WTC11 (cell line): ENCODE measurements at regions not wholly inside any gene's neighbourhood (a gene's known extent, or its start where the extent isn't known, plus 50 kb on each side); places are given as distances from the start of the nearest gene placed in this dataset.
"Not testable (repeated sequence)": the region's sequence is repeated elsewhere in the genome, so short reads cannot be mapped to it uniquely, and the experiment has no call there.

Source experiments
- ATAC-seq: fragments of 200-7000 bp; cut with Tn5 transposase; 2 replicates; pipeline ENCODE4 v1.10.0; 2021; ENCODE audit warnings: mild to moderate bottlenecking, moderate library complexity
- CTCF ChIA-PET: fragments of 300-600 bp; sonication (Branson Sonifier 250); formaldehyde crosslinking; loops from one replicate; lab custom pipeline; 2021; ENCODE audit warnings: antibody characterized with exemption; lab: Charles Lee
- POLR2A ChIA-PET: fragments of 350-600 bp; sonication (Branson Sonifier 250); formaldehyde crosslinking; loops from one replicate; lab custom pipeline; 2021; ENCODE audit warnings: antibody characterized with exemption; lab: Charles Lee
- DNase-seq: peaks from one replicate; pipeline ENCODE4 v3.0.0; 2021; ENCODE audit warnings: low spot score
- H3K27ac Mint-ChIP-seq: 2 replicates; pipeline ENCODE4 v1.8.0; 2021; ENCODE audit warnings: mixed read lengths
- H3K27me3 Mint-ChIP-seq: 2 replicates; pipeline ENCODE4 v1.8.0; 2021; ENCODE audit warnings: low read depth, mild to moderate bottlenecking, moderate library complexity, mixed read lengths
- H3K36me3 Mint-ChIP-seq: 2 replicates; pipeline ENCODE4 v1.8.0; 2021; ENCODE audit warnings: mixed read lengths
- H3K4me1 Mint-ChIP-seq: 2 replicates; pipeline ENCODE4 v1.8.0; 2022; ENCODE audit warnings: mixed read lengths
- H3K4me3 Mint-ChIP-seq: 2 replicates; pipeline ENCODE4 v1.8.0; 2021; ENCODE audit warnings: mild to moderate bottlenecking, moderate library complexity, mixed read lengths
- H3K9me3 Mint-ChIP-seq: 2 replicates; pipeline ENCODE4 v1.8.0; 2021; ENCODE audit warnings: mixed read lengths
- NFYB ChIP-seq: sonication (generic); formaldehyde crosslinking; conservative IDR thresholded peaks from 2 replicates; pipeline ENCODE4 v1.8.0; 2022; ENCODE audit warnings: low read depth, missing genetic modification reagents
- ZNF396 ChIP-seq: fragments of 250-450 bp; sonication (Bioruptor Pico); IDR thresholded peaks from 2 replicates; pipeline ENCODE4 v1.8.0; 2021; ENCODE audit warnings: mild to moderate bottlenecking, moderate library complexity, borderline replicate concordance

- POLR2A ChIA-PET, H3K27ac Mint-ChIP-seq, ATAC-seq, CTCF ChIA-PET, H3K9me3 Mint-ChIP-seq, H3K4me1 Mint-ChIP-seq, DNase-seq, H3K27me3 Mint-ChIP-seq, H3K4me3 Mint-ChIP-seq: not testable (repeated sequence)
- peaks cover 12% of the 10 kb centered on the region for H3K36me3 Mint-ChIP-seq
Measured at GRCh38 chr16:70014915-70015314, 63.8 kb downstream of the CLEC18A start.

DNA sequence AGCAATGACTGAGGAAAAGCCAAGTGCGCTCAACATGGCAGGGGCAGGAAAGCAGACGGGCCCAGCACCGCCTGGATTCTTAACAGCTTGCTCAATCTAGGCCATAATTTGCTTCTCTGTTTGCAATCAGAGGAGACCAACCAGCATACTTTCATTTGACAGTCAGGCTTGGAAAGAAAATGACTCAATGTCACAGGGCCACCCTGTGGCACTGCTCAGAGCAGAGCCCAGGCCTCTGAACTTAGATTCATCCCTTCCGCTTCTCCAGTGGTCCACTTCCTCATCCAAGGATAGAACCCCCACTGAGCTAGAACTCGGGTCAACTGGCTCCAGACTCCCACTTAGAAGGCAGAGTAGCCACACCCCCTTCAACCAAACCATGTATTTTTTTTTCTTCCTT is 65.6 kb downstream of the CLEC18A start:
- H3K4me1 Mint-ChIP-seq, ATAC-seq, H3K9me3 Mint-ChIP-seq, H3K27me3 Mint-ChIP-seq, H3K4me3 Mint-ChIP-seq, H3K27ac Mint-ChIP-seq, POLR2A ChIA-PET, CTCF ChIA-PET, DNase-seq: not testable (repeated sequence)
- H3K36me3 Mint-ChIP-seq: peaks cover 22% of the 10 kb centered on the region

- ChIA-PET CTCF (interaction anchor here (0.6 kb wide), 1 partner anchor 224 kb away, joined by 4 read pairs; no protein-coding TSS in a partner anchor), POLR2A (no interaction called here)
- no peaks in the 10 kb centered on the region for H3K9me3 Mint-ChIP-seq
- DNase-seq: peak; percentile 25
- H3K27me3 Mint-ChIP-seq: no peaks in the 10 kb centered on the region
- H3K4me3 Mint-ChIP-seq: no peak overlapping the region
- no peaks in the 10 kb centered on the region for H3K4me1 Mint-ChIP-seq
- H3K27ac Mint-ChIP-seq: no peak overlapping the region; the same call in 1 of the 2 replicates
- H3K36me3 Mint-ChIP-seq: peaks cover 24% of the 10 kb centered on the region
- TF ChIP-seq NFYB (CRISPR knock-in tag): peak; percentile 55
- no peak for TF ChIP-seq ZNF396 (CRISPR knock-in tag)
- TF ChIP-seq, all 79 proteins: peak for 1
- ATAC-seq: peak; percentile 99
Measured at GRCh38 chr16:70018254-70018653, 67.1 kb downstream of the CLEC18A start.

- Mint-ChIP-seq H3K27ac (peak overlapping the region; percentile 32; the same call in 1 of the 2 replicates), H3K36me3 (peaks cover 24% of the 10 kb centered on the region)
- POLR2A ChIA-PET, H3K27me3 Mint-ChIP-seq, H3K4me3 Mint-ChIP-seq, CTCF ChIA-PET, H3K9me3 Mint-ChIP-seq, DNase-seq, H3K4me1 Mint-ChIP-seq, ATAC-seq: not testable (repeated sequence)
Measured at GRCh38 chr16:70023207-70023606, 72.1 kb downstream of the CLEC18A start.

DNA sequence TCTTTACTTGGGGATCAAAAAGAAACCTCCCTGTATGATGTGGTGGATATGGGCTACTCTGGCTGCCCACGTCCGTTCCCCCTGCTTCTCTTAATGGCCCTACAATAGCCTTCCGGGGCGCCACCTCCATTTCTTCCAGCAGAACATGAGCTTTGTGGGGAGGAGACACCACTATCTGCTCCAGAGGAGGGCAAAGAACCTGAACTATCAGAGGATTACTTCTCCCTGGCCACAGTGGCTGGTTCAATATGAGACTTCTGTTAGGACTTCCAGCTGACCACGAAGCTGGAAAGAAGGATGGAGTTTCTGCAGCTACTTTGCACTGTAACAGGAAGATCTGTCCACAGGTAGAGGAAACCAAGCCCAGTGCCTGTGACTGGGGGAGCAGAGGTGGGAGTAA is 72.8 kb downstream of the CLEC18A start:
- POLR2A ChIA-PET, CTCF ChIA-PET, DNase-seq, H3K4me1 Mint-ChIP-seq, H3K4me3 Mint-ChIP-seq, H3K27ac Mint-ChIP-seq, ATAC-seq, H3K9me3 Mint-ChIP-seq, H3K27me3 Mint-ChIP-seq: not testable (repeated sequence)
- peaks cover 26% of the 10 kb centered on the region for H3K36me3 Mint-ChIP-seq

- H3K27me3 Mint-ChIP-seq, CTCF ChIA-PET, H3K4me3 Mint-ChIP-seq, ATAC-seq, DNase-seq, H3K4me1 Mint-ChIP-seq, H3K9me3 Mint-ChIP-seq: not testable (repeated sequence)
- POLR2A ChIA-PET: interaction anchor here (0.7 kb wide), 1 partner anchor 609 kb away, joined by 5 read pairs; no protein-coding TSS in a partner anchor
- H3K36me3 Mint-ChIP-seq: peaks cover 28% of the 10 kb centered on the region
- H3K27ac Mint-ChIP-seq: peak overlapping the region; percentile 60; the same call in 1 of the 2 replicates
Measured at GRCh38 chr16:70026165-70026854, 75.2 kb downstream of the CLEC18A start.

DNA sequence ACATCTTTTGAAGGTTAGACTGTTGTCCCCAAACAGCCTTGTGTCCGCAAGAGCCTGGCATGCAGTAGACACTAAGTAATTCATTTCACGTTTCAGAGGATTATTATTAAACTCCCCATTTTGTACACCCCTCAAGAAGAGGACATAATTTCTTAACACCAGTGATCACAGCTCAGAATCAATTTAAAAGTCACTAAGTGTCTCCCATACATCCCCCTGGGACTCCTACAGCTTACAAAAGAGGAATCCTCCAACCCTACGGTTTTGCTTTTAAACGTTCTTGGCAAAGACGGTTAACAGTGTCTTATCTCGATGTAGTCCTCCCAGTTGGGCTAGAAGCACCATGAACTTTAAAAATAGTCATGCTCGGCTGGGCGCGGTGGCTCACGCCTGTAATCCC is 81.2 kb upstream of the PDPR start:
- H3K4me3 Mint-ChIP-seq, H3K9me3 Mint-ChIP-seq, H3K4me1 Mint-ChIP-seq, H3K27ac Mint-ChIP-seq, CTCF ChIA-PET, DNase-seq, ATAC-seq, POLR2A ChIA-PET, H3K27me3 Mint-ChIP-seq: not testable (repeated sequence)
- H3K36me3 Mint-ChIP-seq: peaks cover 26% of the 10 kb centered on the region

DNA sequence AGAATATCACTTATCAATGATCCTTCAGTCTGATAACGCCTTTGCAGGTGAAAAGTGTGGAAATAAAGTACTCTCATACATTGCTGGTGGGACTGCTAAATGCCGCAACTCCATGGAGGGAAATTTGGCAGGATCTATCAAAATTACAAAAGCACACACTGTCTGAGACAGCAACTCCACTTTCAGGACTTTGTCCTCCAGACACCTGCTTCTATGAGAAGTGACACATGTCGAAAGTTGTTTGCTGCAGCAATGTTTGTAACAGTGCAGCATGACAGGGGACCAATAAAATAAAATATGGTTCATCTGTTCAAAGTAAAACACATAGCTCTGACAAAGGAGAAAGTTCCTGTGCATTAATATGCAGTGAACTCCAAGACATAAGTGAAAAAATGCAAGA is 76.2 kb upstream of the PDPR start:
- H3K9me3 Mint-ChIP-seq, H3K27me3 Mint-ChIP-seq, H3K27ac Mint-ChIP-seq, POLR2A ChIA-PET, ATAC-seq, CTCF ChIA-PET, H3K4me3 Mint-ChIP-seq, H3K4me1 Mint-ChIP-seq, DNase-seq: not testable (repeated sequence)
- peaks cover 14% of the 10 kb centered on the region for H3K36me3 Mint-ChIP-seq

GRCh38 chr16:70040554-70040953 is 73.6 kb upstream of the PDPR start:
- H3K27ac Mint-ChIP-seq, CTCF ChIA-PET, H3K4me1 Mint-ChIP-seq, DNase-seq, H3K9me3 Mint-ChIP-seq, ATAC-seq, H3K36me3 Mint-ChIP-seq, H3K27me3 Mint-ChIP-seq, H3K4me3 Mint-ChIP-seq, POLR2A ChIA-PET: not testable (repeated sequence)

DNA sequence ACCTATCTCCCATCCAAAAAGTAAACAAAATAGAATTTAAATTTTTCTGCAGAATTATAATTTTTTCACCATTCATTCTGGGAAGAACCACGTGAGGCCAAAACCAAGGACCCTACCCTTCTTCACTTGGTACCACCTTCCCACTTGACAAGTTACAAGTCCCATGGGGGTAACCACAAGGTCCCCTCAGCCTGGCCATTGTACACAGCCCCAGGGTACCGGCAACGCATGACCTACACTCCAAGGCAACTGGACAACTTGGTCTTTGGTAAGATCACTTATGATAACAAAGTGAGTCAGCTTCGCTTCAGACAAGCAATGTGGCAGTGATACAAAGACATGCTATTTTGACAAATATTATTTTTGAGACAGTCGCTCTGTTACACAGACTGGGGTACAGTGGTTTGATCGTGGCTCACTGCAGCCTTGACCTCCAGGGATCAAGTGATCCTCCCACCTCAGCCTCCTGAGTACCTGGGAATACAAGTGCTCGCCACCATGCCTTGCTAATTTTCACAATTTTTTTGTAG is 70.5 kb upstream of the PDPR start:
- H3K27me3 Mint-ChIP-seq, CTCF ChIA-PET, H3K4me1 Mint-ChIP-seq, H3K9me3 Mint-ChIP-seq, POLR2A ChIA-PET, DNase-seq, H3K4me3 Mint-ChIP-seq, H3K27ac Mint-ChIP-seq, ATAC-seq: not testable (repeated sequence)
- H3K36me3 Mint-ChIP-seq: peaks cover 12% of the 10 kb centered on the region

GRCh38 chr16:70046560-70046959 is 67.6 kb upstream of the PDPR start:
- peaks cover 15% of the 10 kb centered on the region; the same call in 1 of the 2 replicates for H3K36me3 Mint-ChIP-seq
- DNase-seq, H3K27me3 Mint-ChIP-seq, CTCF ChIA-PET, H3K4me3 Mint-ChIP-seq, H3K4me1 Mint-ChIP-seq, H3K9me3 Mint-ChIP-seq, POLR2A ChIA-PET, ATAC-seq, H3K27ac Mint-ChIP-seq: not testable (repeated sequence)

GRCh38 chr16:70048083-70048482 is 66.0 kb upstream of the PDPR start:
- DNase-seq, H3K27me3 Mint-ChIP-seq: not testable (repeated sequence)

More at GRCh38 chr16:70048083-70048482, 66.0 kb upstream of the PDPR start:
- H3K27ac Mint-ChIP-seq, ATAC-seq, CTCF ChIA-PET, H3K4me1 Mint-ChIP-seq, H3K9me3 Mint-ChIP-seq, H3K4me3 Mint-ChIP-seq, POLR2A ChIA-PET: not testable (repeated sequence)
- H3K36me3 Mint-ChIP-seq: peaks cover 13% of the 10 kb centered on the region
